B cell (primary cell): ENCODE measurements at regions not wholly inside any gene's neighbourhood (a gene's known extent, or its start where the extent isn't known, plus 50 kb on each side); places are given as distances from the start of the nearest gene placed in this dataset.

Experiments used
- ATAC-seq: fragments of 200-7000 bp; cut with Tn5 transposase; one replicate; pipeline ENCODE4 v1.10.0; 2021; ENCODE audit warnings: low read depth, mild to moderate bottlenecking, moderate number of reproducible peaks, moderate library complexity
- CTCF ChIA-PET: fragments of 350-600 bp; sonication (Branson Sonifier 250); formaldehyde crosslinking; loops from one replicate; lab custom pipeline; 2021; ENCODE audit warnings: antibody characterized with exemption, inconsistent platforms; lab: Charles Lee
- POLR2A ChIA-PET: fragments of 350-600 bp; sonication (Branson Sonifier 250); formaldehyde crosslinking; loops from one replicate; lab custom pipeline; 2021; ENCODE audit warnings: antibody characterized with exemption; lab: Charles Lee
- DNase-seq: peaks from one replicate; pipeline ENCODE4 v3.0.0; 2013
- H2AFZ ChIP-seq: 2 replicates; pipeline ENCODE4 v1.6.1; 2012; ENCODE audit warnings: mild to moderate bottlenecking, low read depth, low read length; ENCODE audit not compliant: insufficient read depth, poor library complexity, severe bottlenecking
- H3K27ac ChIP-seq, 2 donors: 1 replicate in 1 of 2; 2 replicates in 1 of 2; pipeline ENCODE4 v1.5.1; 2012 to 2013; ENCODE audit warnings: low read length in 2 of 2, mild to moderate bottlenecking in 2 of 2, moderate library complexity in 1 of 2
- H3K27me3 ChIP-seq, 4 experiments: fragments of 200-600 bp in 1 of 4; sonication (generic) in 1 of 4; replicated peaks in 1 of 4; 1 replicate in 2 of 4; 2 replicates in 2 of 4; pipeline versions ENCODE4 v1.6.1 to v1.7.0; 2013 to 2016; ENCODE audit warnings: low read length in 3 of 4, mild to moderate bottlenecking in 2 of 4, mixed read lengths in 1 of 4, moderate library complexity in 1 of 4; ENCODE audit not compliant: insufficient read depth in 4 of 4, control insufficient read depth in 3 of 4; ENCODE audit errors: control extremely low read depth in 1 of 4
- H3K36me3 ChIP-seq, 2 experiments: replicated peaks in 1 of 2; 1 replicate in 1 of 2; 2 replicates in 1 of 2; pipeline versions ENCODE4 v1.6.1 to v1.7.1; 2013; ENCODE audit warnings: low read length in 1 of 2; ENCODE audit not compliant: insufficient read depth in 2 of 2, control insufficient read depth in 1 of 2; ENCODE audit errors: control extremely low read depth in 1 of 2, extremely low read depth in 1 of 2
- H3K4me1 ChIP-seq, 2 donors: fragments of 200-600 bp in 1 of 2; sonication (generic) in 1 of 2; 1 replicate in 1 of 2; 2 replicates in 1 of 2; pipeline versions ENCODE4 v1.5.1 to v1.6.1; 2013 to 2017; ENCODE audit warnings: low read length in 2 of 2; ENCODE audit not compliant: control insufficient read depth in 2 of 2, insufficient read depth in 2 of 2
- H3K4me2 ChIP-seq: replicated peaks from 2 replicates; pipeline ENCODE3; 2012; ENCODE audit warnings: mild to moderate bottlenecking, low read depth, low read length; ENCODE audit not compliant: poor library complexity, severe bottlenecking
- H3K4me3 ChIP-seq, 5 experiments: fragments of 200-600 bp in 1 of 5; sonication (generic) in 1 of 5; 1 replicate in 3 of 5; 2 replicates in 2 of 5; pipeline versions ENCODE4 v1.5.1 to v1.7.0; 2011 to 2016; ENCODE audit warnings: low read length in 4 of 5, mild to moderate bottlenecking in 4 of 5, low read depth in 2 of 5, control low read depth in 1 of 5, moderate library complexity in 1 of 5; ENCODE audit not compliant: insufficient read depth in 1 of 5; ENCODE audit errors: control extremely low read depth in 1 of 5, extremely low read depth in 1 of 5
- H3K79me2 ChIP-seq: fragments of 200-600 bp; sonication (generic); one replicate; pipeline ENCODE4 v1.6.0; 2016; ENCODE audit warnings: low read length; ENCODE audit not compliant: control insufficient read depth, insufficient read depth
- H3K9ac ChIP-seq: fragments of 200-600 bp; sonication (generic); 2 replicates; pipeline ENCODE4 v1.6.1; 2017; ENCODE audit warnings: mild to moderate bottlenecking, low read length, moderate library complexity
- H3K9me3 ChIP-seq, 3 donors: one replicate each; pipeline versions ENCODE4 v1.6.1 to v1.7.1; 2013; ENCODE audit warnings: low read length in 2 of 3; ENCODE audit not compliant: control insufficient read depth in 2 of 3, insufficient read depth in 1 of 3; ENCODE audit errors: control extremely low read depth in 1 of 3
- H4K20me1 ChIP-seq: 2 replicates; pipeline ENCODE4 v1.6.0; 2012; ENCODE audit warnings: mild to moderate bottlenecking, low read length; ENCODE audit not compliant: insufficient read depth, control insufficient read depth, poor library complexity, severe bottlenecking
- H3K27ac Mint-ChIP-seq: one replicate; pipeline ENCODE4 v1.8.0; 2021; ENCODE audit warnings: mixed read lengths
- H3K27me3 Mint-ChIP-seq: one replicate; pipeline ENCODE4 v1.8.0; 2021; ENCODE audit warnings: mixed read lengths
- H3K4me1 Mint-ChIP-seq: one replicate; pipeline ENCODE4 v1.8.0; 2021; ENCODE audit warnings: mixed read lengths
- H3K4me3 Mint-ChIP-seq: one replicate; pipeline ENCODE4 v1.8.0; 2021; ENCODE audit warnings: mixed read lengths
- H3K9me3 Mint-ChIP-seq: one replicate; pipeline ENCODE4 v1.8.0; 2022; ENCODE audit warnings: mixed read lengths; ENCODE audit not compliant: insufficient read depth
- EZH2 ChIP-seq: IDR thresholded peaks from 2 replicates; pipeline ENCODE4 v1.6.1; 2012; ENCODE audit warnings: borderline replicate concordance, low read depth, mild to moderate bottlenecking, moderate library complexity, low read length; ENCODE audit not compliant: insufficient read depth, poor library complexity, severe bottlenecking
- WGBS: methylation state at CpG from one replicate; pipeline ENCODE4 v1.1.5; 2013; ENCODE audit warnings: missing lambda C conversion rate; ENCODE audit not compliant: insufficient coverage; 5-methylcytosine and 5-hydroxymethylcytosine counted together
- intact Hi-C: fragments of 100-400 bp; cut with micrococcal nuclease; formaldehyde crosslinking; loops from one replicate; pipeline ENCODE4 v1.10.0; 2022
- TF ChIP-seq, protein P1 (sequence below): fragments of 200-600 bp; IDR thresholded peaks from one replicate; pipeline ENCODE4 v1.8.0; 2022; ENCODE audit warnings: antibody characterized with exemption, mild to moderate bottlenecking

DNA sequence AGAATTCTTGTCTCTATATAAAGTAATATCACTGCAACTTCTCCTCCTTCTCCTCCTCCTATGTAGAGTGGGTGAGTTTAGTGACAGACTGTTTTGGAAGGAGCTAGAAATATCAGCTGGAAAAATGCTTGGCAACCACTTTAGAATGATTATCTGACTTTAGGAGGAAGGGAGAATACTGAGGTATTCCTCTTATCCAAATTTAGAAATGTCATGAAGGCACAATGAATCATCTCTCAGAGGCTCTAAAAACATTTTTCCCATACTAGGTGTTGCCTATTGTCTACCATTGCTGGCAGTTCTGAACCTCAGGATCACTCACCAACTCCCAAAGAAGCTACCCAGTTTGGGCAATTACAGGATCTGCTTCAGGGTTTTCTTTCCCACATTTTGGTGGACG lies 306.6 kb upstream of the ATP2B1 start:
- ATAC-seq (no peak), DNase-seq (no peak)
- no peaks in the 10 kb centered on the region for H3K36me3 ChIP-seq
- H3K27ac Mint-ChIP-seq = no peak overlapping the region
- H3K9ac ChIP-seq = no peak overlapping the region
- H3K4me1 ChIP-seq = no peaks in the 10 kb centered on the region
- H3K27me3 Mint-ChIP-seq = no peaks in the 10 kb centered on the region
- H3K4me2 ChIP-seq = no peak overlapping the region
- no peak overlapping the region for H3K27ac ChIP-seq
- H3K27me3 ChIP-seq = no peaks in the 10 kb centered on the region
- H3K79me2 ChIP-seq = peaks cover 5% of the 10 kb centered on the region
- H2AFZ ChIP-seq = no peak overlapping the region
- no peaks in the 10 kb centered on the region for H3K9me3 ChIP-seq
- H4K20me1 ChIP-seq = no peaks in the 10 kb centered on the region
- no peak overlapping the region for H3K4me3 ChIP-seq
- H3K9me3 Mint-ChIP-seq = no peaks in the 10 kb centered on the region
- H3K4me3 Mint-ChIP-seq = no peak overlapping the region
- TF ChIP-seq, protein P1, sequence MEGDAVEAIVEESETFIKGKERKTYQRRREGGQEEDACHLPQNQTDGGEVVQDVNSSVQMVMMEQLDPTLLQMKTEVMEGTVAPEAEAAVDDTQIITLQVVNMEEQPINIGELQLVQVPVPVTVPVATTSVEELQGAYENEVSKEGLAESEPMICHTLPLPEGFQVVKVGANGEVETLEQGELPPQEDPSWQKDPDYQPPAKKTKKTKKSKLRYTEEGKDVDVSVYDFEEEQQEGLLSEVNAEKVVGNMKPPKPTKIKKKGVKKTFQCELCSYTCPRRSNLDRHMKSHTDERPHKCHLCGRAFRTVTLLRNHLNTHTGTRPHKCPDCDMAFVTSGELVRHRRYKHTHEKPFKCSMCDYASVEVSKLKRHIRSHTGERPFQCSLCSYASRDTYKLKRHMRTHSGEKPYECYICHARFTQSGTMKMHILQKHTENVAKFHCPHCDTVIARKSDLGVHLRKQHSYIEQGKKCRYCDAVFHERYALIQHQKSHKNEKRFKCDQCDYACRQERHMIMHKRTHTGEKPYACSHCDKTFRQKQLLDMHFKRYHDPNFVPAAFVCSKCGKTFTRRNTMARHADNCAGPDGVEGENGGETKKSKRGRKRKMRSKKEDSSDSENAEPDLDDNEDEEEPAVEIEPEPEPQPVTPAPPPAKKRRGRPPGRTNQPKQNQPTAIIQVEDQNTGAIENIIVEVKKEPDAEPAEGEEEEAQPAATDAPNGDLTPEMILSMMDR = no peak
- TF ChIP-seq EZH2 = no peak
- ChIA-PET CTCF (interaction anchor here (0.7 to 4.2 kb wide), 15 partner anchors 9 to 553 kb away, joined by 3 to 72 read pairs (median 4); partner anchors contain the start of gene ATP2B1), POLR2A (no interaction called here)
- intact Hi-C loops = no loop called here
- peaks cover 14% of the 10 kb centered on the region for H3K4me1 Mint-ChIP-seq
- WGBS = 100% methylated on average over 1 of the region's 1 CpG

DNA sequence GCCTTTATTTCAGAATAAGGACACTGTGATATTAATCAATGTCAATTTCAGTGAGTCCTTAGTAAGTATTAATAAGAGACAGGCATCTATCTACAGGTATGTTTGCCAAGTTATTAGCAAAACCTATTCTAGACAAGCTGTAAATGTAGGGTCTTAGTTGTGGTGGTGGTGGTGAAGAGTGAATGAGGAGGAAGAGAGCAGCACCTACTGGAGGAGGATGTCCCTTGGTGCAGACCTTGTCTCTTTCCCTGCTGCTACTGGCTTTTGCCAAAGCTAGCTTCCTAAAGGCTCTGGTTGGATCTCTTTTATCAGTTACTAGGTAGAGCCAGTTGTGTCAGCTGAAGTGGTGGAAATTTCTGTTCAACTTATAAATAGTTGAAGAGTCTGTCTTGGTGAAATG lies 304.8 kb upstream of the ATP2B1 start:
- POLR2A ChIA-PET = interaction anchor here (0.6 to 1.3 kb wide), 3 partner anchors 8 to 305 kb away, joined by 3 to 8 read pairs (median 6); partner anchors contain the start of gene ATP2B1
- ATAC-seq = peak; percentile 95
- intact Hi-C loops = loop anchor here (1.0 to 5.0 kb wide), 4 partner anchors 156 to 470 kb away; no protein-coding TSS in a partner anchor

More for the DNA sequence above, 304.8 kb upstream of the ATP2B1 start:
- H3K9ac ChIP-seq = no peak overlapping the region
- H3K4me2 ChIP-seq = no peak overlapping the region
- H3K36me3 ChIP-seq = no peaks in the 10 kb centered on the region
- H3K4me3 ChIP-seq = no peak overlapping the region
- TF ChIP-seq, protein P1 = peak; percentile 60
- no peak for TF ChIP-seq EZH2
- Mint-ChIP-seq H3K4me1 (peaks cover 14% of the 10 kb centered on the region), H3K9me3 (no peaks in the 10 kb centered on the region), H3K4me3 (no peak overlapping the region), H3K27me3 (no peaks in the 10 kb centered on the region), H3K27ac (peak overlapping the region; percentile 33)
- no peaks in the 10 kb centered on the region for H3K9me3 ChIP-seq
- H2AFZ ChIP-seq = peak overlapping the region; percentile 0
- H3K27me3 ChIP-seq = no peaks in the 10 kb centered on the region
- no peaks in the 10 kb centered on the region for H3K4me1 ChIP-seq
- H4K20me1 ChIP-seq = no peaks in the 10 kb centered on the region
- peaks cover 5% of the 10 kb centered on the region for H3K79me2 ChIP-seq
- peak; percentile 64 for DNase-seq
- CTCF ChIA-PET = interaction anchor here (0.5 to 4.2 kb wide), 43 partner anchors 8 to 470 kb away, joined by 3 to 72 read pairs (median 4); partner anchors contain the start of gene ATP2B1
- no peak overlapping the region for H3K27ac ChIP-seq
